ENCODE measurements at regions not wholly inside any gene's neighbourhood (a gene's known extent, or its start where the extent isn't known, plus 50 kb on each side); places are given as distances from the start of the nearest gene placed in this dataset.

GRCh38 chr1:37305108-37305507, 169.3 kb upstream of the ZC3H12A start:
- DNase-seq: no peak
- TF ChIP-seq GATA1 (IDR thresholded peaks at IDR 0.05; ENCODE audit: low read depth, low read length) (no peak), POLR2A (IDR thresholded peaks at IDR 0.05; ENCODE audit: low read length) (no peak)

GRCh38 chr1:37305841-37306240, 168.5 kb upstream of the ZC3H12A start:
- TF ChIP-seq POLR2A (IDR thresholded peaks at IDR 0.05; ENCODE audit: low read length): no peak
- TF ChIP-seq GATA1 (IDR thresholded peaks at IDR 0.05; ENCODE audit: low read depth, low read length): no peak
- DNase-seq: no peak

GRCh38 chr1:37306461-37306860, 167.9 kb upstream of the ZC3H12A start:
- no peak for DNase-seq

GRCh38 chr1:37306871-37307270, 167.5 kb upstream of the ZC3H12A start:
- DNase-seq: no peak
- TF ChIP-seq POLR2A (IDR thresholded peaks at IDR 0.05; ENCODE audit: low read length) (no peak), GATA1 (IDR thresholded peaks at IDR 0.05; ENCODE audit: low read depth, low read length) (no peak)

More at GRCh38 chr1:37306461-37306860, 167.9 kb upstream of the ZC3H12A start:
- no peak for TF ChIP-seq GATA1 (IDR thresholded peaks at IDR 0.05; ENCODE audit: low read depth, low read length)
- TF ChIP-seq POLR2A (IDR thresholded peaks at IDR 0.05; ENCODE audit: low read length): no peak

GRCh38 chr1:37308031-37308960, 166.1 kb upstream of the ZC3H12A start:
- DNase-seq: no peak

GRCh38 chr1:37309574-37309973, 164.8 kb upstream of the ZC3H12A start:
- no peak for TF ChIP-seq POLR2A (IDR thresholded peaks at IDR 0.05; ENCODE audit: low read length)
- no peak for TF ChIP-seq GATA1 (IDR thresholded peaks at IDR 0.05; ENCODE audit: low read depth, low read length)

More at GRCh38 chr1:37308031-37308960, 166.1 kb upstream of the ZC3H12A start:
- TF ChIP-seq GATA1 (IDR thresholded peaks at IDR 0.05; ENCODE audit: low read depth, low read length) (no peak), POLR2A (IDR thresholded peaks at IDR 0.05; ENCODE audit: low read length) (no peak)

GRCh38 chr1:37310064-37310463, 164.3 kb upstream of the ZC3H12A start:
- TF ChIP-seq POLR2A (IDR thresholded peaks at IDR 0.05; ENCODE audit: low read length): no peak
- no peak for TF ChIP-seq GATA1 (IDR thresholded peaks at IDR 0.05; ENCODE audit: low read depth, low read length)
- DNase-seq: no peak

More at GRCh38 chr1:37309574-37309973, 164.8 kb upstream of the ZC3H12A start:
- DNase-seq: no peak

- no peak for TF ChIP-seq POLR2A (IDR thresholded peaks at IDR 0.05; ENCODE audit: low read length)
- no peak for TF ChIP-seq GATA1 (IDR thresholded peaks at IDR 0.05; ENCODE audit: low read depth, low read length)
- DNase-seq: no peak
These were observed 159.0 kb upstream of the ZC3H12A start for GRCh38 chr1:37315371-37315846.

GRCh38 chr1:37317870-37318467, 156.4 kb upstream of the ZC3H12A start:
- no peak for DNase-seq
- TF ChIP-seq POLR2A (IDR thresholded peaks at IDR 0.05; ENCODE audit: low read length) (no peak), GATA1 (IDR thresholded peaks at IDR 0.05; ENCODE audit: low read depth, low read length) (no peak)

GRCh38 chr1:37318490-37318889, 155.9 kb upstream of the ZC3H12A start:
- no peak for TF ChIP-seq POLR2A (IDR thresholded peaks at IDR 0.05; ENCODE audit: low read length)
- no peak for TF ChIP-seq GATA1 (IDR thresholded peaks at IDR 0.05; ENCODE audit: low read depth, low read length)
- DNase-seq: no peak

- no peak for DNase-seq
- no peak for TF ChIP-seq GATA1 (IDR thresholded peaks at IDR 0.05; ENCODE audit: low read depth, low read length)
- TF ChIP-seq POLR2A (IDR thresholded peaks at IDR 0.05; ENCODE audit: low read length): no peak
These were observed 155.1 kb upstream of the ZC3H12A start for GRCh38 chr1:37319284-37319683.

GRCh38 chr1:37323486-37324377, 150.6 kb upstream of the ZC3H12A start:
- TF ChIP-seq POLR2A (IDR thresholded peaks at IDR 0.05; ENCODE audit: low read length) (no peak), GATA1 (IDR thresholded peaks at IDR 0.05; ENCODE audit: low read depth, low read length) (no peak)
- peak; percentile 34 to 64 for DNase-seq

GRCh38 chr1:37325010-37325409, 149.4 kb upstream of the ZC3H12A start:
- TF ChIP-seq POLR2A (IDR thresholded peaks at IDR 0.05; ENCODE audit: low read length) (no peak), GATA1 (IDR thresholded peaks at IDR 0.05; ENCODE audit: low read depth, low read length) (no peak)
- DNase-seq: no peak

Measured in erythroblast (primary cell).